GM12892 (cell line): ENCODE measurements at regions not wholly inside any gene's neighbourhood (a gene's known extent, or its start where the extent isn't known, plus 50 kb on each side); places are given as distances from the start of the nearest gene placed in this dataset.

ENCODE experiments used
- DNase-seq: peaks from one replicate; pipeline ENCODE4 v3.0.0; 2011; ENCODE audit not compliant: insufficient read length
- FAIRE-seq: peaks from 2 replicates; lab custom pipeline; 2011; peaks lifted over from hg19 to GRCh38; lab: Jason Lieb, UNC
- POLR2A ChIP-seq: IDR thresholded peaks from 2 replicates; pipeline ENCODE4 v1.6.1; 2011; ENCODE audit warnings: low read depth, low read length, control low read depth
- POLR2AphosphoS5 ChIP-seq: IDR thresholded peaks from 2 replicates; pipeline ENCODE4 v1.6.1; 2011; ENCODE audit warnings: low read depth, low read length, control low read depth
- TAF1 ChIP-seq: IDR thresholded peaks from 2 replicates; pipeline ENCODE4 v1.6.1; 2011; ENCODE audit warnings: low read depth, mild to moderate bottlenecking, control low read depth, low read length, borderline replicate concordance

GRCh38 chr15:38682861-38683260, 118.2 kb upstream of the RASGRP1 start:
- no peak for TF ChIP-seq TAF1
- no peak for TF ChIP-seq POLR2AphosphoS5
- no peak for TF ChIP-seq POLR2A
- peak; percentile 66 for FAIRE-seq

GRCh38 chr15:38683382-38684242, 119.0 kb upstream of the RASGRP1 start:
- TF ChIP-seq POLR2AphosphoS5 (no peak), POLR2A (no peak), TAF1 (no peak)
- peak; percentile 94 for FAIRE-seq
- no peak for DNase-seq

More at GRCh38 chr15:38682861-38683260, 118.2 kb upstream of the RASGRP1 start:
- no peak for DNase-seq

GRCh38 chr15:38684440-38685010, 119.9 kb upstream of the RASGRP1 start:
- no peak for FAIRE-seq
- no peak for DNase-seq
- TF ChIP-seq POLR2A (no peak), TAF1 (no peak), POLR2AphosphoS5 (no peak)

GRCh38 chr15:38685686-38686339, 121.2 kb upstream of the RASGRP1 start:
- FAIRE-seq, result no peak
- TF ChIP-seq POLR2AphosphoS5, result no peak
- TF ChIP-seq POLR2A, result no peak
- no peak for TF ChIP-seq TAF1
- DNase-seq, result no peak

GRCh38 chr15:38687340-38687739, 122.7 kb upstream of the RASGRP1 start:
- TF ChIP-seq TAF1 (no peak), POLR2A (no peak)
- no peak for DNase-seq
- no peak for FAIRE-seq

GRCh38 chr15:38687775-38688495, 123.3 kb upstream of the RASGRP1 start:
- TF ChIP-seq TAF1 (no peak), POLR2AphosphoS5 (no peak)
- DNase-seq (no peak), FAIRE-seq (no peak)

- FAIRE-seq, result peak; percentile 93
- no peak for TF ChIP-seq POLR2A
- no peak for TF ChIP-seq POLR2AphosphoS5
- TF ChIP-seq TAF1, result no peak
- no peak for DNase-seq
Measured at GRCh38 chr15:38688761-38689160, 124.1 kb upstream of the RASGRP1 start.

GRCh38 chr15:38689522-38689921, 124.9 kb upstream of the RASGRP1 start:
- TF ChIP-seq TAF1, result no peak
- TF ChIP-seq POLR2A, result no peak
- TF ChIP-seq POLR2AphosphoS5, result no peak
- DNase-seq (no peak), FAIRE-seq (no peak)

- TF ChIP-seq POLR2A, result no peak
- FAIRE-seq (peak; percentile 86), DNase-seq (no peak)
Measured at GRCh38 chr15:38690216-38690615, 125.6 kb upstream of the RASGRP1 start.

GRCh38 chr15:38690719-38691332, 126.2 kb upstream of the RASGRP1 start:
- no peak for DNase-seq
- FAIRE-seq, result peak; percentile 98
- TF ChIP-seq POLR2A, result no peak
- TF ChIP-seq POLR2AphosphoS5, result no peak
- no peak for TF ChIP-seq TAF1

- no peak for TF ChIP-seq POLR2AphosphoS5
- no peak for TF ChIP-seq POLR2A
- TF ChIP-seq TAF1, result no peak
- FAIRE-seq (peak; percentile 63), DNase-seq (no peak)
Measured at GRCh38 chr15:38691377-38691776, 126.8 kb upstream of the RASGRP1 start.
